Activated CD4-positive, alpha-beta T cell treated with anti-CD3 and anti-CD28 coated beads, Interleukin-2, amount 10 ng/mL, durations not matched to agents 24 days and 14 days (primary cell): ENCODE measurements at regions not wholly inside any gene's neighbourhood (a gene's known extent, or its start where the extent isn't known, plus 50 kb on each side); places are given as distances from the start of the nearest gene placed in this dataset.

Source experiments
- DNase-seq: peaks from one replicate; pipeline ENCODE4 v3.0.0; 2022
- H3K27ac Mint-ChIP-seq: one replicate; pipeline ENCODE4 v1.8.0; 2022; ENCODE audit warnings: mild to moderate bottlenecking, mixed read lengths
- H3K27me3 Mint-ChIP-seq: one replicate; pipeline ENCODE4 v1.8.0; 2022; ENCODE audit warnings: mixed read lengths
- H3K36me3 Mint-ChIP-seq: one replicate; pipeline ENCODE4 v1.8.0; 2022; ENCODE audit warnings: low read depth, mild to moderate bottlenecking, mixed read lengths
- H3K4me1 Mint-ChIP-seq: one replicate; pipeline ENCODE4 v1.8.0; 2021; ENCODE audit warnings: mixed read lengths
- H3K4me3 Mint-ChIP-seq: one replicate; pipeline ENCODE4 v1.8.0; 2022; ENCODE audit warnings: mild to moderate bottlenecking, moderate library complexity, mixed read lengths
- H3K9me3 Mint-ChIP-seq: one replicate; pipeline ENCODE4 v1.8.0; 2021; ENCODE audit warnings: mixed read lengths
- intact Hi-C: fragments of 100-400 bp; cut with micrococcal nuclease; formaldehyde crosslinking; loops from one replicate; pipeline ENCODE4 v1.15.1; 2023

DNA sequence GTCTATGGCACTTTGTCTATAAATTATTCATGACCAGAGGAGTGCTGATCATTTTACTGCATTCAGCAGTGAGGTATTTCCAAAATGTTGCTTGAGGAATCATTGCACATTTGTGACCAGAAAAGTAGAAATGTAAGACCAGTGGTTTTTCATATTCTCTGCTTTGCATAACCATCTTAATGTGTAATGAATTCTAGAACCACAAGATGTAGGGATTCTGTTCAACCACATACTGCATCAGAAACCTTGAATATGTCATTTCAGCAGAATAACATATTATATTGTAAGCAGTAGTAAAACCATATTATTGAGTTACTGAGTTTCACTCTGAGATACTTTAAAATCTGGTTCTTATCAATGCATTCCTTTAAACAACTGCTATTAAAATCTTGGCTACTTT, 1243.4 kb downstream of the MAT2B start:
- H3K9me3 Mint-ChIP-seq = no peaks in the 10 kb centered on the region
- DNase-seq = no peak
- no peaks in the 10 kb centered on the region for H3K36me3 Mint-ChIP-seq
- no peak overlapping the region for H3K27ac Mint-ChIP-seq
- no peaks in the 10 kb centered on the region for H3K4me1 Mint-ChIP-seq
- no peak overlapping the region for H3K4me3 Mint-ChIP-seq
- no peaks in the 10 kb centered on the region for H3K27me3 Mint-ChIP-seq
- intact Hi-C loops = no loop called here

DNA sequence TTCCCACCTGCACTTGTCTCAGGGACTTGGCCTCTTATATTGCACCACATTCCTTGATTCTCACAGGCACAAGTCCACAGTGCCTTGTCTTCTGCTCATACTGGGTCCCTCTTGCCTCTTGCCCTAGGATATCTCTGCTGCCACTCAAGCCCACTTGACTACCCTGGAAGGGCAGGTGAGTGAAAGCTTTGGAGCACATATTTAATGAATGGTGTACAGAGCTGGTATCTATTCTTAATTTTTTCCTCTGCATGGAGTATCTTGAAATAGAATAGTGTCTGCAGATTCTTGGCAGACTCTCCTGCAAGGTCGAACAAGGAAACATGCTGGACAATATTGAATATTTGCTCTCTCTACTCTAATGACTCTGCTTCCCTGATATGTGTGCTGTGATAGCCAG, 1248.0 kb downstream of the MAT2B start:
- H3K27me3 Mint-ChIP-seq = no peaks in the 10 kb centered on the region
- H3K9me3 Mint-ChIP-seq = no peaks in the 10 kb centered on the region
- no peak for DNase-seq
- no peak overlapping the region for H3K27ac Mint-ChIP-seq
- no peaks in the 10 kb centered on the region for H3K4me1 Mint-ChIP-seq
- H3K4me3 Mint-ChIP-seq = no peak overlapping the region
- intact Hi-C loops = no loop called here
- H3K36me3 Mint-ChIP-seq = no peaks in the 10 kb centered on the region

DNA sequence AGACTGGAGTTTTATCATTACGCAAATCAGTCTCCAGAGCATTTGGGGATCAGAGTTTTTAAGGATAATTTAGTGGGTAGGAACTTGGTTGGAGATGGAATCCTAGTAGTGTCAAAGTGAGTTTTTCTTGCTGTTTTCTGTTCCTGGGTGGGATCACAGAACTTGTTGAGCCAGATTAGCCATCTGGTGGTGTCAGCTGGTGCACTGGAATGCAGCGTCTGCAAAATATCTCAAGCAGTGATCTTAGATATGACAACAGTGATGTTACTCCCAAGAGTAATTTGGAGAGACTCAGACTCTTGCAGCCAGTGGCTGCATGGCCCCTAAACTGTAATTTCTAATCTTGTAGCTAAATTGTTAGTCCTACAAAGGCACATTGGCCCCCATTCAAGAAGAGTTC, 1257.8 kb downstream of the MAT2B start:
- intact Hi-C loops = no loop called here
- no peaks in the 10 kb centered on the region for H3K36me3 Mint-ChIP-seq

DNA sequence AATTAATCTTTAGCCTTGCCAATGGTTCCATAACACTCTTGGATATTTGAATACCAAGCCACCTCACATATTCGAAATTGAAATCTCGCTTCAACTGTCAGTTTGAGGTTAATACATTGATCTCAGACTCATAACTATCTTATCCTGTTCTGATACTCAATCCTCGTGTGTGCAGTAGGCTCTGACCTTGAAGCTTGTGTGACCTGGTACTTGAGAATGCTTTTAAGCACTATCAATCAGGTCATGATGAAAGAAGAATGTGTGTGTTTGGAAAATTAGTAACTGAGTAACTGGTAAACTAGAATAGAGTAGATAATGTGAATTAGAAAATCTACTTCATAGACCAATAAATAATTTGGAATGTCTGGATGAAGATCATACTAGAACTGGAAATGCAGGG, 1266.7 kb downstream of the MAT2B start:
- Mint-ChIP-seq H3K9me3 (peaks cover 7% of the 10 kb centered on the region), H3K27ac (no peak overlapping the region), H3K4me3 (no peak overlapping the region), H3K27me3 (no peaks in the 10 kb centered on the region), H3K4me1 (no peaks in the 10 kb centered on the region), H3K36me3 (no peaks in the 10 kb centered on the region)
- intact Hi-C loops = no loop called here
- DNase-seq = no peak

More for the DNA sequence above, 1257.8 kb downstream of the MAT2B start:
- DNase-seq = no peak
- no peaks in the 10 kb centered on the region for H3K4me1 Mint-ChIP-seq
- no peak overlapping the region for H3K4me3 Mint-ChIP-seq
- H3K9me3 Mint-ChIP-seq = no peaks in the 10 kb centered on the region
- H3K27me3 Mint-ChIP-seq = no peaks in the 10 kb centered on the region
- no peak overlapping the region for H3K27ac Mint-ChIP-seq

DNA sequence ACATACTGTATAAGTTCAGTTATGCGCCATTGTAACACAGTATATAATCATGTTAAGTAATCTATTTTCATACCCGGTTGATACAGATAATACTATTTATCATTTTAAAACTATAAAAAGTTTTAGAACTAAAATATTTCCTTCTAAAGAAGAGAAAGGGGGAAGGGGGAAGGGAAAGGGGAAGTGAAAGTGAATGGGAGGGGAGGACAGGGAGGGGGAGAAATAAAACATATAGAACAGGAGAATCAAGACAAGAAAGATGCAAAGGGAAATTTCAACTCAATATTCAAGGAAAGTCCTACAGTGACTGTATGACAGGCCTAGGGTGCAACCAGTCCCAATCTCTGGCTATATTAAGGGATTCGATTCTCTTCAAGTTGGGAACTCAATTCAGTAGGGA, 1278.8 kb downstream of the MAT2B start:
- no peak for DNase-seq
- H3K4me3 Mint-ChIP-seq = no peak overlapping the region
- H3K27me3 Mint-ChIP-seq = no peaks in the 10 kb centered on the region
- no peaks in the 10 kb centered on the region for H3K36me3 Mint-ChIP-seq
- no peak overlapping the region for H3K27ac Mint-ChIP-seq
- no peaks in the 10 kb centered on the region for H3K4me1 Mint-ChIP-seq
- H3K9me3 Mint-ChIP-seq = no peaks in the 10 kb centered on the region
- intact Hi-C loops = no loop called here

DNA sequence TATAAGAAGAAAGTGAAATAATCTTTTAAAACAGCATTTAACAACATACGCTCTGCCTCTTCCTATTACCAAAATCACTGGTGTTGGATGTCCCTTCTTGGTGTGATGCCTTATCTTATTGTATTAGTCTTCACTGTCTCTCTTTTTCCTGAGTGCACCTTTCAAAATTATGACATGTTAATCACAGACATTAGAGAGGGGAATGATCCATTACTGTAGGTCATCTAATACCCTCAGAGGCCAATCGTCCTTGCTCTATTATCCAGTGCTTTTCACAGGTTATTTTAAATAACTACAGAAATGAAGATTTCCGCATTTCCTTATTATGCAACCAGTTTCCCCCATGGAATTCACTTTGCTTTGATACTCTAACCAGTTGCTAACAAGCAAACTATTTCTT, 1292.7 kb downstream of the MAT2B start:
- intact Hi-C loops = no loop called here

GRCh38 chr5:164799391-164799790, 1294.0 kb downstream of the MAT2B start:
- no peak overlapping the region for H3K27ac Mint-ChIP-seq

More for the DNA sequence above, 1292.7 kb downstream of the MAT2B start:
- DNase-seq = no peak
- Mint-ChIP-seq H3K27me3 (no peaks in the 10 kb centered on the region), H3K9me3 (no peaks in the 10 kb centered on the region), H3K4me3 (no peak overlapping the region), H3K36me3 (no peaks in the 10 kb centered on the region), H3K4me1 (no peaks in the 10 kb centered on the region), H3K27ac (no peak overlapping the region)

GRCh38 chr5:164801910-164802309, 1296.5 kb downstream of the MAT2B start:
- intact Hi-C loops = no loop called here
- Mint-ChIP-seq H3K27me3 (no peaks in the 10 kb centered on the region), H3K9me3 (no peaks in the 10 kb centered on the region), H3K4me1 (no peaks in the 10 kb centered on the region), H3K4me3 (no peak overlapping the region), H3K36me3 (no peaks in the 10 kb centered on the region), H3K27ac (no peak overlapping the region)
- DNase-seq = no peak

More at GRCh38 chr5:164799391-164799790, 1294.0 kb downstream of the MAT2B start:
- Mint-ChIP-seq H3K4me3 (no peak overlapping the region), H3K4me1 (no peaks in the 10 kb centered on the region), H3K27me3 (no peaks in the 10 kb centered on the region), H3K36me3 (no peaks in the 10 kb centered on the region), H3K9me3 (no peaks in the 10 kb centered on the region)
- intact Hi-C loops = no loop called here
- no peak for DNase-seq

- Mint-ChIP-seq H3K4me3 (no peak overlapping the region), H3K9me3 (no peaks in the 10 kb centered on the region), H3K27ac (no peak overlapping the region), H3K27me3 (no peaks in the 10 kb centered on the region), H3K4me1 (no peaks in the 10 kb centered on the region), H3K36me3 (no peaks in the 10 kb centered on the region)
- intact Hi-C loops = no loop called here
- DNase-seq = no peak
Measured at GRCh38 chr5:164809821-164810220, 1304.4 kb downstream of the MAT2B start.

DNA sequence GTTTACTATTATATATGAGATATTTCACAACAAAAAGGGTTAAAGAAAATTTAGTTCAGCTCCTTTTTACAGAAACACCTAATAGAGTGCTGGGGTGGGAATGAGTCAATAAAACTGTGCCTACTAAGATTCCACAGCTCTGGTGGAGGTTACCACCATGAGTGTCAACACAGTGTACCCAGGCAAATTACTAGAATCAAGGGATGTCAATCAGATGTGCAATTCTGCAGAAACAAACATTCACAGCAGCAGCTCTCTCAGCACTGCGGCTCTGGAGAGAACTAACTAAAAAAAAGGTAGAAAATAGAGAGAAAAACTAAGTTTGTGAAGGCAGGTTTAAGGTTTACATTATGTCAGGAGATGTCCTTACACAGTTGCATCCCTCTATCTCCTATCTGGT, 1313.0 kb downstream of the MAT2B start:
- Mint-ChIP-seq H3K4me1 (no peaks in the 10 kb centered on the region), H3K36me3 (no peaks in the 10 kb centered on the region), H3K4me3 (no peak overlapping the region), H3K27me3 (no peaks in the 10 kb centered on the region), H3K27ac (no peak overlapping the region), H3K9me3 (no peaks in the 10 kb centered on the region)
- intact Hi-C loops = no loop called here
- no peak for DNase-seq

GRCh38 chr5:164824671-164825070, 1319.3 kb downstream of the MAT2B start:
- Mint-ChIP-seq H3K27ac (no peak overlapping the region), H3K4me3 (no peak overlapping the region), H3K9me3 (no peaks in the 10 kb centered on the region), H3K27me3 (no peaks in the 10 kb centered on the region), H3K36me3 (no peaks in the 10 kb centered on the region), H3K4me1 (no peaks in the 10 kb centered on the region)
- intact Hi-C loops = no loop called here
- no peak for DNase-seq

DNA sequence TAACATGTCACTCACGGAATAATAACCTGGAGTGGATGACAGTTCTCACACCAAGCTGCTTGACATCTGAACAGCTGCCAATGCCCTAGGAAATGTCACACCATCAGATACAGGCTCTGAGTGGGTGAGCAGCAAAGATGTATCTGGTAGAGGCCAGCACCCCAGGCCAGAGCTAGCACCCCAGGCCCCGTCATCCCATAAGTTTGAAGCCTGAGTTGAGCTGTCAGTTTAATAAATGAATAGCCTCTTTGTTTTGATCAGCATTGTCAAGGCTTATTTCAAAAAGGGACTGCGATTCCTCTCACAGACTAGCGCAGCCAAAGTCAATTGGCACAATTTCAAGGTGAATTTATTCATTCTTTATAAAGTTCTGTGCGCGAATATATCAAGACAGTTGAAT, 1327.1 kb downstream of the MAT2B start:
- Mint-ChIP-seq H3K27me3 (no peaks in the 10 kb centered on the region), H3K36me3 (no peaks in the 10 kb centered on the region), H3K27ac (no peak overlapping the region), H3K4me1 (no peaks in the 10 kb centered on the region), H3K4me3 (no peak overlapping the region), H3K9me3 (no peaks in the 10 kb centered on the region)
- DNase-seq = no peak
- intact Hi-C loops = no loop called here

- H3K4me3 Mint-ChIP-seq = no peak overlapping the region
- no peaks in the 10 kb centered on the region for H3K4me1 Mint-ChIP-seq
- no peak for DNase-seq
- no peaks in the 10 kb centered on the region for H3K27me3 Mint-ChIP-seq
- peaks cover 3% of the 10 kb centered on the region for H3K9me3 Mint-ChIP-seq
- intact Hi-C loops = no loop called here
- no peak overlapping the region for H3K27ac Mint-ChIP-seq
- no peaks in the 10 kb centered on the region for H3K36me3 Mint-ChIP-seq
Measured at GRCh38 chr5:164844348-164844747, 1338.9 kb downstream of the MAT2B start.

GRCh38 chr5:164860896-164861295, 1355.5 kb downstream of the MAT2B start:
- no peaks in the 10 kb centered on the region for H3K27me3 Mint-ChIP-seq
- no peak overlapping the region for H3K27ac Mint-ChIP-seq
- H3K36me3 Mint-ChIP-seq = no peaks in the 10 kb centered on the region
- H3K4me1 Mint-ChIP-seq = no peaks in the 10 kb centered on the region
- intact Hi-C loops = no loop called here
- H3K4me3 Mint-ChIP-seq = no peak overlapping the region
- DNase-seq = no peak
- peaks cover 4% of the 10 kb centered on the region for H3K9me3 Mint-ChIP-seq

- Mint-ChIP-seq H3K27me3 (no peaks in the 10 kb centered on the region), H3K36me3 (no peaks in the 10 kb centered on the region), H3K4me3 (no peak overlapping the region), H3K27ac (no peak overlapping the region), H3K9me3 (peaks cover 4% of the 10 kb centered on the region), H3K4me1 (no peaks in the 10 kb centered on the region)
- DNase-seq = no peak
- intact Hi-C loops = no loop called here
Measured at GRCh38 chr5:164861610-164862009, 1356.2 kb downstream of the MAT2B start.
